IMR-90 (cell line): ENCODE measurements at regions not wholly inside any gene's neighbourhood (a gene's known extent, or its start where the extent isn't known, plus 50 kb on each side); places are given as distances from the start of the nearest gene placed in this dataset.
"Not testable (repeated sequence)": the region's sequence is repeated elsewhere in the genome, so short reads cannot be mapped to it uniquely, and the experiment has no call there.

Experiments
- ATAC-seq: fragments of 200-7000 bp; cut with Tn5 transposase; 2 replicates; pipeline ENCODE4 v1.9.1; 2020; ENCODE audit warnings: low read depth, mild to moderate bottlenecking, moderate library complexity
- BruUV-seq: library from RNA; stranded (reverse); fragments of 400-500 nt; replicated peaks from 2 replicates; lab custom pipeline; 2021; lab: Mats Ljungman, UMichigan
- CTCF ChIA-PET: fragments of 300-600 bp; formaldehyde crosslinking; extraction: SDS; loops from one replicate; lab custom pipeline; 2021; ENCODE audit warnings: antibody characterized with exemption; lab: Yijun Ruan, JAX
- POLR2A ChIA-PET: fragments of 300-600 bp; sonication (Branson Sonifier 250); formaldehyde crosslinking; loops from one replicate; lab custom pipeline; 2022; ENCODE audit warnings: antibody characterized with exemption; ENCODE audit not compliant: unreplicated experiment; lab: Charles Lee
- DNase-seq: peaks from one replicate; pipeline ENCODE4 v3.0.0; 2013
- H2AFZ ChIP-seq: replicated peaks from 2 replicates; pipeline ENCODE3; 2013; ENCODE audit warnings: low read length, mild to moderate bottlenecking; ENCODE audit not compliant: poor library complexity
- H2AK5ac ChIP-seq: 2 replicates; pipeline ENCODE4 v1.6.1; 2013; ENCODE audit warnings: low read depth, low read length, inconsistent platforms
- H2AK9ac ChIP-seq: replicated peaks from 2 replicates; pipeline ENCODE3; 2013; ENCODE audit warnings: mild to moderate bottlenecking, low read depth, low read length, moderate library complexity; ENCODE audit not compliant: poor library complexity
- H2BK120ac ChIP-seq: 2 replicates; pipeline ENCODE4 v1.6.1; 2013; ENCODE audit warnings: low read depth, low read length, inconsistent platforms
- H2BK15ac ChIP-seq: 3 replicates; pipeline ENCODE4 v1.6.1; 2013; ENCODE audit warnings: low read depth, low read length, inconsistent platforms
- H2BK20ac ChIP-seq: 2 replicates; pipeline ENCODE4 v1.6.1; 2013; ENCODE audit warnings: low read depth, mild to moderate bottlenecking, inconsistent platforms, low read length, moderate library complexity
- H2BK5ac ChIP-seq: 2 replicates; pipeline ENCODE4 v1.6.1; 2013; ENCODE audit warnings: mild to moderate bottlenecking, low read depth, low read length, inconsistent platforms; ENCODE audit not compliant: poor library complexity, severe bottlenecking
- H3K14ac ChIP-seq: replicated peaks from 2 replicates; pipeline ENCODE4 v1.6.1; 2013; ENCODE audit warnings: low read depth, low read length, inconsistent platforms
- H3K18ac ChIP-seq: 2 replicates; pipeline ENCODE4 v1.6.1; 2013; ENCODE audit warnings: low read depth, low read length, control low read depth
- H3K23ac ChIP-seq: 2 replicates; pipeline ENCODE4 v1.6.1; 2013; ENCODE audit warnings: low read depth, low read length, inconsistent platforms
- H3K27ac ChIP-seq: 2 replicates; pipeline ENCODE4 v1.5.1; 2013; ENCODE audit warnings: mild to moderate bottlenecking, control low read depth, low read length; ENCODE audit not compliant: insufficient read depth
- H3K27me3 ChIP-seq: 2 replicates; pipeline ENCODE4 v1.6.1; 2013; ENCODE audit warnings: low read length; ENCODE audit not compliant: control insufficient read depth, insufficient read depth
- H3K36me3 ChIP-seq: 2 replicates; pipeline ENCODE4 v1.6.1; 2013; ENCODE audit warnings: low read length, mixed read lengths; ENCODE audit not compliant: control insufficient read depth, insufficient read depth
- H3K4ac ChIP-seq: 2 replicates; pipeline ENCODE4 v1.6.1; 2013; ENCODE audit warnings: low read depth, low read length, inconsistent platforms
- H3K4me1 ChIP-seq: 2 replicates; pipeline ENCODE4 v1.6.1; 2013; ENCODE audit warnings: low read length, mixed read lengths; ENCODE audit not compliant: control insufficient read depth, insufficient read depth
- H3K4me2 ChIP-seq: 2 replicates; pipeline ENCODE4 v1.6.1; 2013; ENCODE audit warnings: low read depth, mild to moderate bottlenecking, control low read depth, low read length, moderate library complexity
- H3K4me3 ChIP-seq: 2 replicates; pipeline ENCODE4 v1.5.1; 2013; ENCODE audit warnings: low read depth, mild to moderate bottlenecking, control low read depth, low read length, moderate library complexity; ENCODE audit not compliant: insufficient read depth
- H3K56ac ChIP-seq: 2 replicates; pipeline ENCODE4 v1.6.1; 2013; ENCODE audit warnings: low read length, inconsistent platforms; ENCODE audit not compliant: insufficient read depth; ENCODE audit errors: extremely low read depth
- H3K79me1 ChIP-seq, 2 experiments: 2 replicates each; pipeline ENCODE4 v1.6.1; 2013; ENCODE audit warnings: low read length in 2 of 2, inconsistent platforms in 1 of 2, low read depth in 1 of 2
- H3K9ac ChIP-seq: 2 replicates; pipeline ENCODE4 v1.6.1; 2013; ENCODE audit warnings: low read depth, low read length, control low read depth
- H3K9me1 ChIP-seq: 2 replicates; pipeline ENCODE4 v1.6.1; 2013; ENCODE audit warnings: low read length, inconsistent platforms; ENCODE audit not compliant: insufficient read depth
- H3K9me3 ChIP-seq: 2 replicates; pipeline ENCODE4 v1.6.1; 2013; ENCODE audit warnings: low read length; ENCODE audit not compliant: control insufficient read depth, insufficient read depth
- H4K20me1 ChIP-seq: 2 replicates; pipeline ENCODE4 v1.6.1; 2013; ENCODE audit warnings: low read length, inconsistent platforms; ENCODE audit not compliant: insufficient read depth
- H4K5ac ChIP-seq: 2 replicates; pipeline ENCODE4 v1.6.1; 2013; ENCODE audit warnings: mild to moderate bottlenecking, low read depth, low read length, control low read depth
- H4K8ac ChIP-seq, 2 experiments: 2 replicates each; pipeline ENCODE4 v1.6.1; 2013; ENCODE audit warnings: low read depth in 2 of 2, low read length in 2 of 2, control low read depth in 1 of 2, inconsistent platforms in 1 of 2
- H4K91ac ChIP-seq: 2 replicates; pipeline ENCODE4 v1.6.1; 2013; ENCODE audit warnings: low read depth, low read length, inconsistent platforms; ENCODE audit not compliant: insufficient read depth
- BHLHE40 ChIP-seq: fragments of 150-350 bp; IDR thresholded peaks from 2 replicates; pipeline ENCODE4 v1.6.1; 2016; ENCODE audit warnings: mild to moderate bottlenecking, low read depth, low read length
- MAFK ChIP-seq: IDR thresholded peaks from 2 replicates; pipeline ENCODE4 v1.6.1; 2012; ENCODE audit warnings: low read depth, low read length, improper control_type of control experiment
- NFE2L2 ChIP-seq: fragments of 150-350 bp; IDR thresholded peaks from 2 replicates; pipeline ENCODE4 v1.6.1; 2016; ENCODE audit warnings: low read depth, mild to moderate bottlenecking, low read length
- POLR2A ChIP-seq: IDR thresholded peaks from 2 replicates; pipeline ENCODE4 v1.6.1; 2012; ENCODE audit warnings: mild to moderate bottlenecking, low read depth, low read length
- RCOR1 ChIP-seq: IDR thresholded peaks from 2 replicates; pipeline ENCODE4 v1.6.1; 2012; ENCODE audit warnings: mild to moderate bottlenecking, low read length, improper control_type of control experiment; ENCODE audit not compliant: insufficient replicate concordance
- SMC3 ChIP-seq: fragments of 150-350 bp; IDR thresholded peaks from 2 replicates; pipeline ENCODE4 v1.6.1; 2016; ENCODE audit warnings: low read depth, mild to moderate bottlenecking, antibody characterized with exemption, low read length, moderate library complexity
- whole genome bisulfite sequencing, 2 experiments: methylation state at CpG; one replicate each; pipeline versions ENCODE4 v1.1.5 to v1.1.7; 2013; ENCODE audit warnings: missing lambda C conversion rate in 2 of 2; ENCODE audit not compliant: insufficient read length in 1 of 2; ENCODE audit errors: extremely low coverage in 2 of 2; 5-methylcytosine and 5-hydroxymethylcytosine counted together
- dilution Hi-C: fragments of 300-500 bp; cut with HindIII; formaldehyde crosslinking; loops from one replicate; pipeline ENCODE4 v1.14.3; 2018; ENCODE audit warnings: low sequenced_read_pairs; ENCODE audit not compliant: unreplicated experiment
- in situ Hi-C: fragments of 300-500 bp; cut with MboI; formaldehyde crosslinking; loops from 3 replicates; pipeline ENCODE4 v1.14.3; 2019; ENCODE audit warnings: low sequenced_read_pairs, inconsistent platforms, mixed read lengths
- intact Hi-C: fragments of 100-400 bp; cut with micrococcal nuclease; formaldehyde crosslinking; loops from 2 replicates; pipeline ENCODE4 v1.10.0; 2022

- DNase-seq (no peak), ATAC-seq (no peak)
- Histone ChIP-seq H3K9me1 (no peaks in the 10 kb centered on the region), H4K91ac (no peak overlapping the region), H2BK120ac (no peak overlapping the region), H2BK20ac (no peak overlapping the region), H3K4me3 (no peak overlapping the region), H3K4me2 (no peak overlapping the region), H3K18ac (no peak overlapping the region), H3K36me3 (no peaks in the 10 kb centered on the region), H3K9me3 (no peaks in the 10 kb centered on the region), H2AK9ac (no peak overlapping the region), H3K4me1 (no peaks in the 10 kb centered on the region), H3K9ac (no peak overlapping the region), H2AFZ (no peak overlapping the region), H2AK5ac (no peak overlapping the region), H2BK15ac (no peak overlapping the region), H4K5ac (no peak overlapping the region), H3K79me1 (no peaks in the 10 kb centered on the region), H2BK5ac (no peak overlapping the region), H4K8ac (no peak overlapping the region), H3K27ac (no peak overlapping the region), H3K14ac (no peak overlapping the region), H4K20me1 (no peaks in the 10 kb centered on the region), H3K23ac (no peak overlapping the region), H3K4ac (no peak overlapping the region), H3K27me3 (no peaks in the 10 kb centered on the region), H3K56ac (no peak overlapping the region)
- in situ Hi-C loops (no loop called here), intact Hi-C loops (no loop called here), dilution Hi-C loops (no loop called here)
- no CpG with 5 or more reads among the region's 3 CpGs for WGBS, 2 experiments
- no TSS peak for BruUV-seq
- TF ChIP-seq RCOR1 (no peak), BHLHE40 (no peak), SMC3 (no peak), NFE2L2 (no peak), POLR2A (no peak), MAFK (no peak)
- ChIA-PET POLR2A (no interaction called here), CTCF (no interaction called here)
Observed at GRCh38 chr13:60661521-60661920, 264.5 kb downstream of the TDRD3 start.

GRCh38 chr13:60657586-60657985 is 260.6 kb downstream of the TDRD3 start:
- H3K27ac ChIP-seq, H3K4me3 ChIP-seq, H3K14ac ChIP-seq, H3K27me3 ChIP-seq, dilution Hi-C loops, H3K9me1 ChIP-seq, intact Hi-C loops, H2AFZ ChIP-seq, H4K8ac ChIP-seq, ATAC-seq, H3K9me3 ChIP-seq, H4K20me1 ChIP-seq, H3K36me3 ChIP-seq, H3K79me1 ChIP-seq, H2BK5ac ChIP-seq, H4K91ac ChIP-seq, BruUV-seq, DNase-seq, H3K9ac ChIP-seq, H2AK9ac ChIP-seq, H3K4ac ChIP-seq, H3K56ac ChIP-seq, CTCF ChIA-PET, H3K23ac ChIP-seq, H3K4me2 ChIP-seq, POLR2A ChIA-PET, H2BK120ac ChIP-seq, H2BK15ac ChIP-seq, H4K5ac ChIP-seq, in situ Hi-C loops, H2BK20ac ChIP-seq, H2AK5ac ChIP-seq, H3K18ac ChIP-seq, H3K4me1 ChIP-seq: not testable (repeated sequence)
- no CpG with 5 or more reads among the region's 1 CpG for WGBS, 2 experiments
